HG02759 (cell line): ENCODE measurements at regions not wholly inside any gene's neighbourhood (a gene's known extent, or its start where the extent isn't known, plus 50 kb on each side); places are given as distances from the start of the nearest gene placed in this dataset.
"Not testable (repeated sequence)": the region's sequence is repeated elsewhere in the genome, so short reads cannot be mapped to it uniquely, and the experiment has no call there.

ENCODE experiments used
- ATAC-seq: cut with Tn5 transposase; IDR thresholded peaks from one replicate; pipeline ENCODE4 v1.9.1; 2021; ENCODE audit warnings: mild to moderate bottlenecking, moderate library complexity; ENCODE audit not compliant: unreplicated experiment

- no peak for ATAC-seq
These were observed 235.9 kb upstream of the GIMD1 start for GRCh38 chr4:106604319-106605051.

GRCh38 chr4:106603471-106603870 is 234.9 kb upstream of the GIMD1 start:
- ATAC-seq, result no peak

- no peak for ATAC-seq
These were observed 234.1 kb upstream of the GIMD1 start for GRCh38 chr4:106602711-106603110.

GRCh38 chr4:106601519-106601918 is 232.9 kb upstream of the GIMD1 start:
- no peak for ATAC-seq

- no peak for ATAC-seq
These were observed 227.3 kb upstream of the GIMD1 start for GRCh38 chr4:106595906-106596305.

GRCh38 chr4:106594291-106594952 is 225.8 kb upstream of the GIMD1 start:
- ATAC-seq, result no peak

- ATAC-seq, result no peak
These were observed 220.3 kb upstream of the GIMD1 start for GRCh38 chr4:106588891-106589290.

- ATAC-seq, result no peak
These were observed 219.0 kb upstream of the GIMD1 start for GRCh38 chr4:106587558-106587957.

GRCh38 chr4:106585915-106586349 is 217.4 kb upstream of the GIMD1 start:
- no peak for ATAC-seq

- no peak for ATAC-seq
These were observed 215.9 kb upstream of the GIMD1 start for GRCh38 chr4:106584337-106584989.

GRCh38 chr4:106583567-106583966 is 215.0 kb upstream of the GIMD1 start:
- no peak for ATAC-seq

GRCh38 chr4:106583108-106583507 is 214.5 kb upstream of the GIMD1 start:
- no peak for ATAC-seq

- ATAC-seq, result no peak
These were observed 213.5 kb upstream of the GIMD1 start for GRCh38 chr4:106582103-106582502.

- no peak for ATAC-seq
These were observed 210.7 kb upstream of the GIMD1 start for GRCh38 chr4:106579236-106579635.

GRCh38 chr4:106569146-106570031 is 200.8 kb upstream of the GIMD1 start:
- ATAC-seq, result no peak

GRCh38 chr4:106565727-106566126 is 197.1 kb upstream of the GIMD1 start:
- ATAC-seq, result no peak

- ATAC-seq, result not testable (repeated sequence)
These were observed 195.1 kb upstream of the GIMD1 start for GRCh38 chr4:106563637-106564036.

GRCh38 chr4:106551724-106552123 is 183.1 kb upstream of the GIMD1 start:
- no peak for ATAC-seq

GRCh38 chr4:106548446-106549044 is 180.0 kb upstream of the GIMD1 start:
- ATAC-seq, result no peak

GRCh38 chr4:106546370-106546769 is 177.8 kb upstream of the GIMD1 start:
- no peak for ATAC-seq

- not testable (repeated sequence) for ATAC-seq
These were observed 174.0 kb upstream of the GIMD1 start for GRCh38 chr4:106542609-106543008.
